ENCODE measurements at regions not wholly inside any gene's neighbourhood (a gene's known extent, or its start where the extent isn't known, plus 50 kb on each side); places are given as distances from the start of the nearest gene placed in this dataset.

DNA sequence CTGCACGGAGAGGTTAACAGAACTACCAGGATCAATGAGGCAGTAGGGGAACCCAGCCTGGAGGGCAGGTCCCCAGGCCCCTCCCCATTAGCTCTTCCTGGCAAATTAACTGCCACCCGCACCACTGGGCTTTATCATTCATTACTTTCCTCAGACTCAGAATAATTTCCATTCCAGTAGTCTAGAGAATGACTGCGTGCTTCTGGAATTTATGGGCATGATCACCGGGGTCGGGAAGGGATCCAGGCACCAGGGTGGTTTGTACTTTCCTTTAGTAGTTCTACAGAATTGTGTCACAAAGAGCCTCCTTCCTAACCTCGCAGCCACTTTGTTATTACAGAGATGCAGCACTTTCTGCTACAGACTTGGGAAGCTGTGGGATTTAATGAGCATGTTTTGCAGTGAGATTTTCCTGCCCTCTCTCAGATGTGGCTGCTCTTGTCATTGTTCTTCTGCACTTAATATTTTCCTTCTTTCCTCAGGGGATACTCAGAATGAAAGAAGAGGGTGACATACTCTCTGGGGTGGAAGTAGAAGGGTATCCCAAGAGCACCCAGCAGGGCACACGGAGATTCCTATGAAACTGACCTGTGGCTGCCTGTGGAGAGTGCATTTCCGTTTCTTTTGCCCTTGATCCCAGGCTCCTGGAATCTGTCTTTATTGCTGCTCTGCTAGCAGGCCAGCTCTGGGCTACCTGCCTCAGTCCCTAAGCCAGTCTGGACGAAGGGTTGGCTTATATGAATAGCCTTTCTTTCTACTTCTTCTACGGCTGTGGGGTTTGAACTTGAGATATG, 285.0 kb upstream of the SLC10A2 start:
- H2BK5ac ChIP-seq (ENCODE audit: low read length), result no peak overlapping the region
- no peak overlapping the region for H2BK12ac ChIP-seq (ENCODE audit: low read length)
- no peaks in the 10 kb centered on the region for H3K9me3 ChIP-seq (replicated peaks in 1 of 2; ENCODE audit: control insufficient read depth in 2 of 2, insufficient read depth in 1 of 2, low read depth in 1 of 2, low read length in 2 of 2)
- no peak overlapping the region for H3K18ac ChIP-seq (ENCODE audit: low read length)
- no peak overlapping the region for H3K27ac ChIP-seq (replicated peaks; ENCODE audit: low read length)
- H3K4me3 ChIP-seq (ENCODE audit: low read length in 2 of 2), result no peak overlapping the region
- no peaks in the 10 kb centered on the region for H3K79me1 ChIP-seq (ENCODE audit: low read depth, low read length)
- no peak overlapping the region for H3K14ac ChIP-seq (ENCODE audit: low read length)
- no peak overlapping the region for H2BK120ac ChIP-seq (ENCODE audit: low read depth, low read length)
- H4K91ac ChIP-seq (ENCODE audit: low read depth, low read length, poor library complexity), result no peak overlapping the region
- no peak overlapping the region for H2BK15ac ChIP-seq (ENCODE audit: low read length)
- H2AK5ac ChIP-seq (ENCODE audit: low read depth, low read length), result no peak overlapping the region
- peaks cover 3 to 7% of the 10 kb centered on the region in 2 donors for H3K4me1 ChIP-seq (ENCODE audit: control insufficient read depth in 2 of 2, insufficient read depth in 1 of 2, low read depth in 1 of 2, low read length in 2 of 2)
- no peaks in the 10 kb centered on the region for H3K36me3 ChIP-seq (replicated peaks in 1 of 2; ENCODE audit: control insufficient read depth in 2 of 2, insufficient read depth in 2 of 2, low read length in 2 of 2)
- no peak overlapping the region for H3K9ac ChIP-seq (ENCODE audit: low read depth, low read length, poor library complexity)
- H3K27me3 ChIP-seq (ENCODE audit: control insufficient read depth in 3 of 3, insufficient read depth in 3 of 3, low read depth in 1 of 3, low read length in 3 of 3), result no peaks in the 10 kb centered on the region
- no CpG with 5 or more reads among the region's 10 CpGs for WGBS, 2 donors (ENCODE audit: extremely low coverage in 2 of 2, insufficient read length in 2 of 2, insufficient replicate concordance in 1 of 2)
- H3K4me2 ChIP-seq (ENCODE audit: insufficient read depth, low read length, poor library complexity, severe bottlenecking), result peak overlapping the region; percentile 26
- no peak overlapping the region for H3K4ac ChIP-seq (ENCODE audit: low read length)
- peak overlapping the region; percentile 61 for H2AFZ ChIP-seq (ENCODE audit: low read length)
- H3K23ac ChIP-seq (ENCODE audit: low read depth, low read length, poor library complexity), result no peak overlapping the region
- no peak overlapping the region for H4K8ac ChIP-seq (ENCODE audit: low read depth, low read length)
- DNase-seq (ENCODE audit: low spot score), result no peak

DNA sequence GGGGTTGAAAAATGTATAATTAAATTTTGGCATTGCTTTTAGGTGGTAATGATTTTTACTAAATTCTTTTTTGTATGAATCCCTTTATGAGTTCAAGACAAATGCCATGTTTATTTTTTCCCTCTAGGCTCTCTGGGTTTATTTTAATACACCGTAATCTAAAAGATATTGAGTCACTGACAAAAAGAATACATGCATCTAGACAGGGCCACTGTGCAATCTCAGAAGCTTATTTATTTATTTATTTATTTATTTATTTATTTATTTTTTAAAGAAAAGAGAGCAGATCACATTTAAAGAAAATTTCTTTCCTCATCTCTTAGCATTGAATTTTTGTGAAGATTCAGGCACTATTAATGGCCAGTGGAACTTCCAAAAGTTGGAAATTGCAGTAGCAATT, 283.9 kb upstream of the SLC10A2 start:
- Histone ChIP-seq H3K79me1 (ENCODE audit: low read depth, low read length) (no peaks in the 10 kb centered on the region), H2AK5ac (ENCODE audit: low read depth, low read length) (no peak overlapping the region), H2BK5ac (ENCODE audit: low read length) (no peak overlapping the region), H3K27me3 (ENCODE audit: control insufficient read depth in 3 of 3, insufficient read depth in 3 of 3, low read depth in 1 of 3, low read length in 3 of 3) (no peaks in the 10 kb centered on the region), H3K23ac (ENCODE audit: low read depth, low read length, poor library complexity) (no peak overlapping the region), H3K4me2 (ENCODE audit: insufficient read depth, low read length, poor library complexity, severe bottlenecking) (no peak overlapping the region), H3K9ac (ENCODE audit: low read depth, low read length, poor library complexity) (no peak overlapping the region), H4K91ac (ENCODE audit: low read depth, low read length, poor library complexity) (no peak overlapping the region), H3K4ac (ENCODE audit: low read length) (no peak overlapping the region), H2BK120ac (ENCODE audit: low read depth, low read length) (no peak overlapping the region), H3K14ac (ENCODE audit: low read length) (no peak overlapping the region), H3K4me1 (ENCODE audit: control insufficient read depth in 2 of 2, insufficient read depth in 1 of 2, low read depth in 1 of 2, low read length in 2 of 2) (peaks cover 3 to 7% of the 10 kb centered on the region in 2 donors), H2BK15ac (ENCODE audit: low read length) (no peak overlapping the region), H3K27ac (replicated peaks; ENCODE audit: low read length) (no peak overlapping the region), H3K9me3 (replicated peaks in 1 of 2; ENCODE audit: control insufficient read depth in 2 of 2, insufficient read depth in 1 of 2, low read depth in 1 of 2, low read length in 2 of 2) (no peaks in the 10 kb centered on the region), H3K18ac (ENCODE audit: low read length) (no peak overlapping the region), H3K36me3 (replicated peaks in 1 of 2; ENCODE audit: control insufficient read depth in 2 of 2, insufficient read depth in 2 of 2, low read length in 2 of 2) (no peaks in the 10 kb centered on the region), H4K8ac (ENCODE audit: low read depth, low read length) (no peak overlapping the region), H3K4me3 (ENCODE audit: low read length in 2 of 2) (no peak overlapping the region), H2BK12ac (ENCODE audit: low read length) (no peak overlapping the region), H2AFZ (ENCODE audit: low read length) (no peak overlapping the region)
- WGBS, 2 donors (ENCODE audit: extremely low coverage in 2 of 2, insufficient read length in 2 of 2, insufficient replicate concordance in 1 of 2), result no CpG with 5 or more reads among the region's 1 CpG
- no peak for DNase-seq (ENCODE audit: low spot score)

DNA sequence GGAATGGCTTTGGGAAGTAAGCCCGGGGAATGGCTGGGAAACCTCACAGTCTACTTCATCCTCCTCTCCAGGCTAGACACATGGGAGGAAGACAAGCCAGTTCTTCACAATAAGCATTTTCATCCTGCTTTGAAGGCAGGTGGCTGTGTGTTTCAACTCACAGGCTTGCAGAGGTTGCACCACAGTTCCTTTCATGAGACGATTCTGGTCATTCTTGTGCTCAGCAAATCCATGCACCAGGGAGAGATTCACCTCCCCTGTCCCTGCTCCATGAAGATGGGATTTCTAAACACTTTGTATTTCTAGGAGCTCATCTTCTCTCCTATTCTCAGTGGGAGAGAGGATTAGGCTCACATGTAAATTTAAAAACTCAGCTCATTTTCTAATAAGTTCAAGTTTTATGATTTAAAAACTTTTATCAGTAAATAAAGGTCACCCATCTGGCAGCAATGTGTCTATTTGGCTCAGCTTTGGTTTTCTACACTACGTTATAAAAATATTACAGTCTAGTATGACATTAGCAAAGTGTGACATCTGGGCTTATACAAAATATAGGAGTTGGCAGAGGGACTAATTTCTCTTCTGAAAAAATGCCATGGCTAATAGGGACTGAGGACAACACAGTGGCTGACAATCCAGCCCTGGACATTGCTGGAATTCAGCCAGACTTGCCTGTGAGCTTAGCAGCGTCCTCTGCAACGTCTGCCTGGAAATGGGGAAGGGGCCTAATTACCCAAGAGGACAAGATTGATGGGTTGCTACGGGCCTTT, 283.2 kb upstream of the SLC10A2 start:
- Histone ChIP-seq H3K4me3 (ENCODE audit: low read length in 2 of 2) (no peak overlapping the region), H4K8ac (ENCODE audit: low read depth, low read length) (no peak overlapping the region), H2BK120ac (ENCODE audit: low read depth, low read length) (no peak overlapping the region), H2AFZ (ENCODE audit: low read length) (no peak overlapping the region), H3K14ac (ENCODE audit: low read length) (no peak overlapping the region), H3K4ac (ENCODE audit: low read length) (no peak overlapping the region), H3K18ac (ENCODE audit: low read length) (no peak overlapping the region), H3K27me3 (ENCODE audit: control insufficient read depth in 3 of 3, insufficient read depth in 3 of 3, low read depth in 1 of 3, low read length in 3 of 3) (no peaks in the 10 kb centered on the region), H2BK15ac (ENCODE audit: low read length) (no peak overlapping the region), H3K36me3 (replicated peaks in 1 of 2; ENCODE audit: control insufficient read depth in 2 of 2, insufficient read depth in 2 of 2, low read length in 2 of 2) (no peaks in the 10 kb centered on the region), H3K9me3 (replicated peaks in 1 of 2; ENCODE audit: control insufficient read depth in 2 of 2, insufficient read depth in 1 of 2, low read depth in 1 of 2, low read length in 2 of 2) (peaks cover 2 to 3% of the 10 kb centered on the region in 2 donors), H4K91ac (ENCODE audit: low read depth, low read length, poor library complexity) (no peak overlapping the region), H2BK5ac (ENCODE audit: low read length) (no peak overlapping the region), H2AK5ac (ENCODE audit: low read depth, low read length) (no peak overlapping the region), H3K4me2 (ENCODE audit: insufficient read depth, low read length, poor library complexity, severe bottlenecking) (no peak overlapping the region), H3K9ac (ENCODE audit: low read depth, low read length, poor library complexity) (no peak overlapping the region), H3K4me1 (ENCODE audit: control insufficient read depth in 2 of 2, insufficient read depth in 1 of 2, low read depth in 1 of 2, low read length in 2 of 2) (peaks cover 3 to 7% of the 10 kb centered on the region in 2 donors), H3K23ac (ENCODE audit: low read depth, low read length, poor library complexity) (no peak overlapping the region), H2BK12ac (ENCODE audit: low read length) (no peak overlapping the region), H3K27ac (replicated peaks; ENCODE audit: low read length) (no peak overlapping the region), H3K79me1 (ENCODE audit: low read depth, low read length) (no peaks in the 10 kb centered on the region)
- no CpG with 5 or more reads among the region's 6 CpGs for WGBS, 2 donors (ENCODE audit: extremely low coverage in 2 of 2, insufficient read length in 2 of 2, insufficient replicate concordance in 1 of 2)
- no peak for DNase-seq (ENCODE audit: low spot score)

- no peak overlapping the region for H3K4ac ChIP-seq (ENCODE audit: low read length)
- no peak overlapping the region for H2BK15ac ChIP-seq (ENCODE audit: low read length)
- H3K27me3 ChIP-seq (ENCODE audit: control insufficient read depth in 3 of 3, insufficient read depth in 3 of 3, low read depth in 1 of 3, low read length in 3 of 3), result no peaks in the 10 kb centered on the region
- H2AK5ac ChIP-seq (ENCODE audit: low read depth, low read length), result no peak overlapping the region
- H3K9me3 ChIP-seq (replicated peaks in 1 of 2; ENCODE audit: control insufficient read depth in 2 of 2, insufficient read depth in 1 of 2, low read depth in 1 of 2, low read length in 2 of 2), result no peaks in the 10 kb centered on the region
- H3K27ac ChIP-seq (replicated peaks; ENCODE audit: low read length), result no peak overlapping the region
- no peak overlapping the region for H2BK12ac ChIP-seq (ENCODE audit: low read length)
- no peak overlapping the region for H3K18ac ChIP-seq (ENCODE audit: low read length)
- no peak overlapping the region for H4K8ac ChIP-seq (ENCODE audit: low read depth, low read length)
- H3K36me3 ChIP-seq (replicated peaks in 1 of 2; ENCODE audit: control insufficient read depth in 2 of 2, insufficient read depth in 2 of 2, low read length in 2 of 2), result no peaks in the 10 kb centered on the region
- H3K23ac ChIP-seq (ENCODE audit: low read depth, low read length, poor library complexity), result no peak overlapping the region
- no peak overlapping the region for H2BK5ac ChIP-seq (ENCODE audit: low read length)
- H2AFZ ChIP-seq (ENCODE audit: low read length), result no peak overlapping the region
- no peak overlapping the region for H4K91ac ChIP-seq (ENCODE audit: low read depth, low read length, poor library complexity)
- H3K9ac ChIP-seq (ENCODE audit: low read depth, low read length, poor library complexity), result no peak overlapping the region
- no CpG with 5 or more reads among the region's 3 CpGs for WGBS, 2 donors (ENCODE audit: extremely low coverage in 2 of 2, insufficient read length in 2 of 2, insufficient replicate concordance in 1 of 2)
- no peak overlapping the region for H2BK120ac ChIP-seq (ENCODE audit: low read depth, low read length)
- H3K4me2 ChIP-seq (ENCODE audit: insufficient read depth, low read length, poor library complexity, severe bottlenecking), result no peak overlapping the region
- no peak for DNase-seq (ENCODE audit: low spot score)
- no peak overlapping the region for H3K4me3 ChIP-seq (ENCODE audit: low read length in 2 of 2)
- no peaks in the 10 kb centered on the region for H3K79me1 ChIP-seq (ENCODE audit: low read depth, low read length)
- H3K14ac ChIP-seq (ENCODE audit: low read length), result no peak overlapping the region
- H3K4me1 ChIP-seq (ENCODE audit: control insufficient read depth in 2 of 2, insufficient read depth in 1 of 2, low read depth in 1 of 2, low read length in 2 of 2), result no peaks in the 10 kb centered on the region
Observed at GRCh38 chr13:103335241-103335640, 269.0 kb upstream of the SLC10A2 start.

Measured in neuronal stem cell (in vitro differentiated cells).